ENCODE measurements at regions not wholly inside any gene's neighbourhood (a gene's known extent, or its start where the extent isn't known, plus 50 kb on each side); places are given as distances from the start of the nearest gene placed in this dataset.

- TF ChIP-seq CTCF (IDR thresholded peaks at IDR 0.05; ENCODE audit: low read depth, low read length) = no peak
- no peak overlapping the region for H3K4me3 ChIP-seq (ENCODE audit: low read depth, low read length)
Measured at GRCh38 chr2:188138313-188138712, 153.4 kb upstream of the GULP1 start.

- no peak for TF ChIP-seq CTCF (IDR thresholded peaks at IDR 0.05; ENCODE audit: low read depth, low read length)
- H3K4me3 ChIP-seq (ENCODE audit: low read depth, low read length) = no peak overlapping the region
Measured at GRCh38 chr2:188142088-188142487, 149.6 kb upstream of the GULP1 start.

GRCh38 chr2:188142636-188143295 lies 148.9 kb upstream of the GULP1 start:
- TF ChIP-seq CTCF (IDR thresholded peaks at IDR 0.05; ENCODE audit: low read depth, low read length) = no peak
- H3K4me3 ChIP-seq (ENCODE audit: low read depth, low read length) = no peak overlapping the region

GRCh38 chr2:188145885-188146284 lies 145.8 kb upstream of the GULP1 start:
- H3K4me3 ChIP-seq (ENCODE audit: low read depth, low read length) = no peak overlapping the region
- TF ChIP-seq CTCF (IDR thresholded peaks at IDR 0.05; ENCODE audit: low read depth, low read length) = no peak

- H3K4me3 ChIP-seq (ENCODE audit: low read depth, low read length) = no peak overlapping the region
- no peak for TF ChIP-seq CTCF (IDR thresholded peaks at IDR 0.05; ENCODE audit: low read depth, low read length)
Measured at GRCh38 chr2:188146888-188147287, 144.8 kb upstream of the GULP1 start.

- TF ChIP-seq CTCF (IDR thresholded peaks at IDR 0.05; ENCODE audit: low read depth, low read length) = no peak
Measured at GRCh38 chr2:188151670-188152069, 140.0 kb upstream of the GULP1 start.

GRCh38 chr2:188158337-188159100 lies 133.2 kb upstream of the GULP1 start:
- no peak for TF ChIP-seq CTCF (IDR thresholded peaks at IDR 0.05; ENCODE audit: low read depth, low read length)
- H3K4me3 ChIP-seq (ENCODE audit: low read depth, low read length) = no peak overlapping the region

More at GRCh38 chr2:188151670-188152069, 140.0 kb upstream of the GULP1 start:
- no peak overlapping the region for H3K4me3 ChIP-seq (ENCODE audit: low read depth, low read length)
